ENCODE measurements at regions not wholly inside any gene's neighbourhood (a gene's known extent, or its start where the extent isn't known, plus 50 kb on each side); places are given as distances from the start of the nearest gene placed in this dataset.
"Not testable (repeated sequence)": the region's sequence is repeated elsewhere in the genome, so short reads cannot be mapped to it uniquely, and the experiment has no call there.

DNA sequence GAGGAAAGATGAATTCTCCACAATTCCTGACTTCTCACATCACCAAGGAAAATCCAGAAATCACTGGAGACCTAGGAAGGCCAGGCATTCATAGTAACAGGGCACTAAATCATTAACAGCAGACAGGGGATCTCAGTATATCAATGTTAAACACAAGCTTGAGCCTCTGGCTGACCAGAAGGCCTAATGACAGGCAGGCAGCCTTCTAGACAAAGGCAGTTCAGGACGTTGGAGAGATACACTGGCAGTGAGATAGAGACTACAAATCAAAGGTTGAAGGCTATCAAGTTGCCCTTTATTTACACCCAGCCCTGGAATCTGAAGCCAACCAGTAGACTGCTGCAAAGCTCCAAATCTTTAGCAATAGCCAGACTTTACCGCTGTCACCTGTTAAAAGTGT, 422.8 kb upstream of the CCL2 start:
- no peak for ATAC-seq
- intact Hi-C loops (cut with DNase I) = no loop called here
- DNase-seq (ENCODE audit: low spot score) = no peak

DNA sequence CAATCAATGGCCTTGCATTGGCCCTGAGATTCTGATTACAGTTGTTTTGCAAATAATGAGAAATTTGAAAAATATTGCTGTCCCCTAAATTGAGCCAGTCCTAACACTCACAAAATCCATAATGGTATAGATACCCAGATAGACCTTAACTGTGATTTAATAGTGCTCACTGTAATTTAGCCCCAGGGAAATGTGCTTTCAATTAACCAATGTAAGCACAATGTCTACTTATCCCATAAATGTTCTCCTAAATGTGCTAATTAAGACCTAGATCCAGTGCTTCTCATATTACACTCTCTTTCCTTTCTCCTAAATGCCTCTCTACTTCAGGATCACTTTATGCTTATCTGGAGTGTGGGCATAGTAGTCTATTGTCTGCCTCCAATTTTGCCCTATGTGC, 417.8 kb upstream of the CCL2 start:
- ATAC-seq (no peak), DNase-seq (ENCODE audit: low spot score) (no peak)
- intact Hi-C loops (cut with DNase I) = no loop called here

DNA sequence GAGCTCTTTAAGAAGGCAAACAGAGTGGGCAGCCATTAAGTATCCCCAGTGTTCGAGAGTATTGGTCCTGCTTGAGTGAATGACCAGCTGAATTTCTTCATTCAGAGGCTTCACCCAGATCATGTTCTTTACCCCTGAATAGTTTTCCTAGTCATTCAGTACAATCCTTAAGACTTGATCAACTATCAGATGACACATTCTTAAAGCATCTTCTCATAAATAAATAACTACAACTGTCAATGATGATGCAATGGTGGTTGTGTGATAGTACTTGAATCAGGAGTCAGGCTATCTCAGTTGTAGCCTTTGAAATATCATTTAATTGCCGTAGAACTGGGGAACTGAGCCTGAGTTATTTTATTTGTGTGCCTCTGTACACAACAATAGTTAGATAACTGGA, 416.8 kb upstream of the CCL2 start:
- DNase-seq (ENCODE audit: low spot score) (no peak), ATAC-seq (no peak)
- intact Hi-C loops (cut with DNase I) = no loop called here

DNA sequence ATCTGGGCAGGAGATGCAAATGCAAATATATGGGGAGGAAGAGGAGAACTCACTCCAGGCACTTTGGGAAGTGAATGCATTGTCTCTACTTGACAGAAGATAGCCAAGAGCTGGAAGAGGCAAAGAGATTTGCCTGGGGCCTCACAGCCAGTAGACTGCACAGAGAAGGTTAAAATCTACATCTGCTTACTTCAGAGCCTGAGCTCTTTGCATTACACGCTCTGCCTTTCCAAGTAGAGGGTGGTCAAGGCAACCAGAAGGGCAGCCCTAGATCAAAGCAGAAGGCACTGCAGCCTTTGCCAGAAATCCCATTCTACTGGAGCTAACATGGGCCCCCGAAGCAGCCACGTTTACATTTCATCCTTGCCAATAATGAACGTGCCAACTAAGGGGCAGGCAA, 407.2 kb upstream of the CCL2 start:
- intact Hi-C loops (cut with DNase I) = no loop called here
- ATAC-seq = no peak
- no peak for DNase-seq (ENCODE audit: low spot score)

DNA sequence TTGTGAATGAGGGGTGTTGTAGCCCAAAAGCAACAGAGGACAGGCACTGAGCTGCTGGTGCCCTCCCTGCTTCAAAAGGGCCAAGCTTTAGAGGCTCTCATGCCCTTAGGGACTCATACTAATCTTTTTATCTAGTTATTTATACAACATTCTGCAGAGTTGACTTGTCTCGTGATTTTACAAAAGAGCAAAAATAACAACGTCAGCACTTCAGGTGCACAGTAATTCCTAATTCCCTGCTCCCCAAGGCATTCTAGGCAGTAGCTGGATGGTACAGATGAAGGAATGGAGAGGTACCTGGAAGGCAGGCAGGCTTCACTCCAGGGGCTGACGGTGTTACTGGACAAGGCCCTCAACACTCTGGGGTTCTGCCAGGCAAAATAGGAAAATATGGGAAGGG, 406.7 kb upstream of the CCL2 start:
- ATAC-seq = no peak
- intact Hi-C loops (cut with DNase I) = no loop called here
- DNase-seq (ENCODE audit: low spot score) = no peak

DNA sequence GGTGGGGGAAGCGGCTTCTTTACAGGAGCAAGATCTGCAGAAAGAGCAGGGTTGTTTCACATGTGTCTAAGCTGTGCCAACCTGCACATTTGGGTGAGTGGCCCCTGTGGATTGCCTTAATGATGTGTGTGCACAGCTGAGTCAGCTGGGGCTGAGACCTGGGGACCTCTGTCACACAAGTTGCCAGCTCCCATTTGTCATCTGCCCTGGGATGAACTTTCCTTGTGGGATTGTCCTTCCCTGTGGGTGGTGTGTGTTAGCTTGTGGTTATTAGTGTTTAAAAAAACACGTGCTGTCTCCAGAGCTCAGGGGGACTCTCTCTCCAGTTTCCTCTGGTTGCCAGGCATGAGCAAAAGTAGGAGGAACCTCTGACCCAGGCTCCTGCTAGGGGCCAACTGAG, 400.5 kb upstream of the CCL2 start:
- ATAC-seq (no peak), DNase-seq (ENCODE audit: low spot score) (no peak)
- intact Hi-C loops (cut with DNase I) = no loop called here

DNA sequence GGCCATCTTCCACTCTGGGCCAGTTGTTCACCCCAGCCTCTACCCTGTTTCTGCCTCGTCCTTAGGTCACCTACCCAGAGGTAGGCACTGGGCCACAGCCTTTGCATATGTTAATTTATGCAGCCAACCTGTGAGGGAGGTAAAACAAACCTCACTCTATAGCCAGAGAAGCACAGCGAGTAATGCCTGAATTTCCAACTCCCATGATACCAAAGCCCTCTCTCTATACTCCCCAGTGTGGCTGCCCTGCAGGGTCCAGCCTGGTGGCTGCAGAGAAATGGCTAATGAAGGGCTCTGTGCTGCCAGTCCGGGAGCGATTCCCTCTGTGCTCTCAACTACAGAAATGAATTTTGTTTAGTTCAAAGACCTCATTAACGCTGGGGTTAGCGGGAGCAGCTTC, 397.0 kb upstream of the CCL2 start:
- DNase-seq (ENCODE audit: low spot score) (no peak), ATAC-seq (no peak)
- intact Hi-C loops (cut with DNase I) = no loop called here

DNA sequence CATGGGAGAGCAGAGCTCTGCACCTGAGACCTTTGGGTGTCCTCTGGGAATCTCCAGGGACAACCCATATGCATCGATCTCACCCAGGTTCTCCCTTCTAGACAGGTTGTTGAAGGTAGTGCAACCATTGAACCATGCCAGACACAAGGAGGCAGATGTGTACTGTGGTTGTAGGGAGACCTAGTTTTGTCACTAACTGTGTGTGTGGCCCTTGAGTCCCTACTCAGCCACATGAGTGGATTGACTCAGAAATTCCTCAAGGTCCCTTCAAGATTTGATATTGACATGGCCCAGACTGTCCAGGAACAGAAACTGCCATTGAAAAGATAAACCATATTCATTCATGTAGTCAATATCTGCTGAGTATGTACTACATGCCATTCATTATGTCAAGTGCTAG, 396.4 kb upstream of the CCL2 start:
- intact Hi-C loops (cut with DNase I) = no loop called here
- ATAC-seq (no peak), DNase-seq (ENCODE audit: low spot score) (no peak)

DNA sequence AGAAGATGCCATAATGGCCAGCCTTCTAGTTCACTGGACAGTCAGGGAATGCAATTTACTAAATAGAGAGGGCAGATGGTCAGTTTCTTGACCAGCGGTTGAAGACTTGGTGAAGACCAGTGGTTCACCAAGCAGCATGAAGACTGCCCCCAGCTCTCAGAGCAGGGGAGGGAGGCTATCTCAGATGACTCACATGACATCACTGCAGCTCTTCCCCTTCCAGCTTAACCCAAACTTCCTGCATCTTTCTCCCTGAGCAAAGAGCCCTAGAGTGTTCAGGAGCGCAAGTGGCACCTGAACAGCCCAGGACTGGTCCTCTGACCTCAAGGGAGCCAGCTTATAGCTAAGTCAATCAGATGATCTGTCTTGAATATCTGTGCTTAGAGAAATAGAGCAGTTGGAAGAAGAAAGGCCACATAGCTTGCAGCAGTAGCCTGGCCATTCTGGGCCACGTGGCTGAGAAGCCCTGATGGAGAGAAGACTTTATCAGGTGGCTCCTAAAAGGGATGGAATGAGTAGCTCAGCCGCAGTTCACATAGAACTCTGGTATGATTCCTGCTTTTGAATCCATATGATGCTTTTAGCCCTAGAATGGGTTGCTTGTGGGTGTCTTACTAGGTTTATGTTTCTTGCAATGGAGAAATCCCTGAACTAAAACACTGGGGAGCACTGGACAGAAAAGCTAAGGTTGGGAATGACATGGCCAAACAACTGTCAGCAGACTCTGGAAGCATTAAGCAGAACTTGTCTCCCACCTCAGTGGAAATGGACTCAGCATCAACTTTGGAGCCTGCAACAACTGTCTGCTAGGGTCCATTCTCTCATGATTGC, 392.1 kb upstream of the CCL2 start:
- DNase-seq (ENCODE audit: low spot score) (no peak), ATAC-seq (no peak)
- intact Hi-C loops (cut with DNase I) = no loop called here

DNA sequence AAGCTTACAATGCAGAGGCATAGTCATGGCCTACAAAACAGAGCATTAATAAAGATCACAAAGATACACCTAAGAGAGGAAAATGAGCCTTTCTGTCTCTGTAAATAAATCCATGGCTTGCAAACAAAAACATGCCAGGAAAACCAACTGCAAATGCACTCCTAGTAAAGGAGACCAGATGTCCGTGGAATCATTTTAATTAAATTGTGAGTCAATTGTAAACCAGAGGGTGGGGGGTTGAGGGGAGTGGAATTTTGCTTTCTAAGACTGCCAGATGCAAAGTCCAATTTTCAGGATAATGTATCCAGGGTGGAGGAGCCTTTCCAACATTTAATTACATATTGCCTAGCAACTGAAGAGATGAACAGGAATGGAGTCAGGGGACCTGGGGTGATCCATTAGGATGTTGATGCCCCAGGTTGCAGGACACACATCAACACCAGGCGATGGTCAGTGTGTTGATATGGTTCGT, 390.3 kb upstream of the CCL2 start:
- ATAC-seq (no peak), DNase-seq (ENCODE audit: low spot score) (no peak)
- intact Hi-C loops (cut with DNase I) = no loop called here

DNA sequence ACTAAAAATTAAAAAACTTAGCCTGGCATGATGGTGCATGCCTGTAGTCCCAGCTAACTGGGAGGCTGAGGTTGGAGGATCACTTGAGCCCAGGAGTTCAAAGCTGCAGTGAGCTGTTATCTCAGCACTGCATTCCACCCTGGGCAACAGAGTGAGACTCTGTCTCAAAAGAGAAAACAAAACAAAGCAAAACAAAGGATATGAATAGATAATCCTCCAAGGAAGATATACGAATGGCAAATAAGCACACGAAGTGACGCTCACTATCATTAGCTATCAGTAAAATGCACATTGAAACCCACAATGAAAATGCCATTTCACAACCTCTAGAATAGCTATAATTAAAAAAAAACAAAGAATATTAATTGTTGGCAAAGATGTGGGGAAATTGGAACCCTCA, 386.2 kb upstream of the CCL2 start:
- intact Hi-C loops (cut with DNase I) = no loop called here
- no peak for DNase-seq (ENCODE audit: low spot score)
- no peak for ATAC-seq

DNA sequence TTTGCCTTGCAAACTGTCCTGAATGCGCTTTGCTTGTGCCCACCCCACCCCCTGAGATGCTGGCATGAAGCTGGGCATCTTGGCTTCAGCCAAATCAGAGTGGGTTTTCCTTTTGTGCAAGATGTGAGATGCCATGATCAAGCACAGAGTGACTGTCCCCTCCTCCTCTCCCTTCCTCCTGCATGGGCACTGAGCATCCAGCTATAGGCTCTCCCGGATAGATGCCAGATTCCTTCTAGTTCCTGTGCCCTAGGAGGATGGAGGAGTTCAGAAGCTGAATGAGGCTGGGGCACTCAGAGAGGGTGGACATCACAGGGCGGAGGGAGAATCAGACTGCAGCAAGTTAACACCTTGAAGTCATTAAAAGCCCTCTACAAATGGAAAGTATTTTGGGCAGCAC, 384.1 kb upstream of the CCL2 start:
- ATAC-seq = no peak
- intact Hi-C loops (cut with DNase I) = no loop called here

DNA sequence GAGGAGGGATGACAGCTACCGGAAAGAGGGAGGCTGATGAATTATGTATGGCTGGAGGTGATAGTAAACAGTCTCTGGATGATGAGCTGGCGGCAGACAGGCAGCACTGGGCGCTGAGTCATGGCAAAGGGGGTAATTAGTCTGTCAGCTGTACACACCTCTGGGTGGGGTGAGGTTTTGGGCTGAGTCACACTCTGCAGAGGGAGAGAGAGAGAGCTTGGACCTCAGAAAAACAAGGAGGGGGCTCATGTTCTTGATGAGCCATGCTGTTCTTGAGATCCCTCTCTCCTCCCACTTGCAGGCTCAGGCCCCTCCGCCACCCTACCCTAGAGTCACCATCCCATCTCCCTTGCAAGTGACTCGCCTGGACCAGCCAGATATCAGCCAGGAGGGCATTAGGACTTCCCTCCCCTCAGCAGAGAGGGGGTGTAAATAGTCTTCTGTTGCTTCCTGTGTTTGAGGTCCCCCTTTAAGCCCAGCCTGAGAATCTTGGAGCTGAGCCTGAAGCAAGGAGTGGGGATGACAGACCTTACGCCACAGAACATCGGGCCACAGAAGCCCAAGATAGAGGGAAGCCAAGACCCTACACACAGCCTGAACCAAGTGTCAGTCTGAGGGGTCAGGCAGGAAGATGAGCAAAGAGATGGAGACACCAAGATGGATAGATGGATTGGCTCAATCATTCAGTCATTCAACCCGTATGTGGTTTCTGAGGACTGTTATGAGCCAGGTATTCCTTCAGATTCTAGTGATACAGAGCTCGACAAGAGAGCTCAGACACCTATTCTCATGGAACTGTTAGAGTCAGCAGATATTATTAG, 383.2 kb upstream of the CCL2 start:
- intact Hi-C loops (cut with DNase I) = no loop called here
- ATAC-seq (no peak), DNase-seq (ENCODE audit: low spot score) (no peak)

More for the DNA sequence above, 384.1 kb upstream of the CCL2 start:
- no peak for DNase-seq (ENCODE audit: low spot score)

DNA sequence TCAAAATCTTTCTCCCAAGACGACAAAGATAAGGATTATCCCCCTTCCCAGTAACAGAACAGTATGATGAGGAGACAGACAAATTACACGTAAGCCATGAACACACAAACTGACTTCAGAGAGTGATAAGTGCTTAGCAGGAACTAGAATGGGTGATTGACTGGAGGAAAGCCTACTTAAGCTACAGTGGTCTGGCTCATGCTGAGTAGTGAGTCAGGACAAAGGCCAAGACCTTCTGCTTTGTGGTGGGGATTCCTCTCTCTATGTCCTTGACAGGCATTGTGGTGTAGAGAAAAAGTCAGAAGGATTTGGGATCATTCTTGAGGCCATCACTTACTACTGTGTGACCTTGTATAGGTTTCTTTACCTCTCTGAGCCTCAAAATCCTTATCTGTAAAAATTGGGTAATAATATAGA, 381.9 kb upstream of the CCL2 start:
- ATAC-seq (no peak), DNase-seq (ENCODE audit: low spot score) (no peak)
- intact Hi-C loops (cut with DNase I) = no loop called here

DNA sequence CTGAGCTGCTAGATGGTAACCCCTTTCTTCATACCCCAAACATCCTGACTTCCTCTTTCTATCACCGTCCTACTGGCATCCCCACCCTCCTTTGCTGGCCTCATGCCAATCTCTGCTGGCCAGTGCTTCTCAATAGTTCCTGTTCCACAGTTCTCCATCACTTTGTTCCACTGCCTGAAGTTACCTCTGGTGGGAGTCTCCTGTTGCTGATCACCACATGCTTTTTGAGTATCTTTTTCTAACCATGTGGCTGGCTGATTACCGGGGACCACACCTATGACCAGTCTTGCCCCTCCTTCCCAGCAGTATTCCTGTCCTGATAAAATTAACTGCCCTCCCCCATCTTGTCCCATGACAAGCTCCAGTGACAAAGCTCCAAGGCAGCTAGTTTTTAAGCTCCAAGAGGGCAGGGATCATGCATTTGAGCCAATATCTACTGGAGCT, 380.4 kb upstream of the CCL2 start:
- intact Hi-C loops (cut with DNase I) = no loop called here

DNA sequence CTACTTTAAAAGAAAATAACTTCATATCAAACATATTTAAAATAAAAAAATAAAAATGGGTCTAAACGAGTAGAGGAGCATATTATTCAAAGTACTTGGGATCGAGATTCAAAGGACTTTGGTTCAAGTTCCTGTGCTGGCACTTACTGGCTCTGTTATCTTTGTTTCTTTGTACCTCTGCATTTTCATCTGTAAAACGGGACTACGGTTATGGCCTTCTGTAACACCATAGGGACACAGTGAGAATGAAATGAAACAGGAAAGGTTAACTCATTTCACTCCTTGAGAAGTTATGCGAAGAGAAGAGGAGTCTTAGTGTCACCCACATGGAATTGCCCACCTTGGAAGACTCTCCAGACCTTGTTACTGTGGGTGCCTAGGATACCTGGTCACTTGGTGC, 379.1 kb upstream of the CCL2 start:
- DNase-seq (ENCODE audit: low spot score) (no peak), ATAC-seq (no peak)

More for the DNA sequence above, 380.4 kb upstream of the CCL2 start:
- DNase-seq (ENCODE audit: low spot score) (no peak), ATAC-seq (no peak)

DNA sequence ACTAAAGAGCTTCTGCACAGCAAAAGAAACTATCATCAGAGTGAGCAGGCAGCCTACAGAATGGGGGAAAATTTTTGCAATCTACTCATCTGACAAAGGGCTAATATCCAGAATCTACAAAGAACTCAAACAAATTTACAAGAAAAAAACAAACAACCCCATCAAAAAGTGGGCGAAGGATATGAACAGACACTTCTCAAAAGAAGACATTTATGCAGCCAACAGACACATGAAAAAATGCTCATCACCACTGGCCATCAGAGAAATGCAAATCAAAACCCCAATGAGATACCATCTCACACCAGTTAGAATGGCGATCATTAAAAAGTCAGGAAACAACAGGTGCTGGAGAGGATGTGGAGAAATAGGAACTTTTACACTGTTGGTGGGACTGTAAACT, 372.8 kb upstream of the CCL2 start:
- intact Hi-C loops (cut with DNase I); DNase-seq (ENCODE audit: low spot score); ATAC-seq: not testable (repeated sequence)

More for the DNA sequence above, 379.1 kb upstream of the CCL2 start:
- intact Hi-C loops (cut with DNase I) = no loop called here

DNA sequence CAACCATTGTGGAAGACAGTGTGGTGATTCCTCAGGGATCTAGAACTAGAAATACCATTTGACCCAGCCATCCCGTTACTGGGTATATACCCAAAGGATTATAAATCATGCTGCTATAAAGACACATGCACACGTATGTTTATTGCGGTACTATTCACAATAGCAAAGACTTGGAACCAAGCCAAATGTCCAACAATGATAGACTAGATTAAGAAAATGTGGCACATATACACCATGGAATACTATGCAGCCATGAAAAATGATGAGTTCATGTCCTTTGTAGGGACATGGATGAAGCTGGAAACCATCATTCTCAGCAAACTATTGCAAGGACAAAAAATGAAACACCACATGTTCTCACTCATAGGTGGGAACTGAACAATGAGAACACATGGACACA, 372.4 kb upstream of the CCL2 start:
- intact Hi-C loops (cut with DNase I); DNase-seq (ENCODE audit: low spot score); ATAC-seq: not testable (repeated sequence)

DNA sequence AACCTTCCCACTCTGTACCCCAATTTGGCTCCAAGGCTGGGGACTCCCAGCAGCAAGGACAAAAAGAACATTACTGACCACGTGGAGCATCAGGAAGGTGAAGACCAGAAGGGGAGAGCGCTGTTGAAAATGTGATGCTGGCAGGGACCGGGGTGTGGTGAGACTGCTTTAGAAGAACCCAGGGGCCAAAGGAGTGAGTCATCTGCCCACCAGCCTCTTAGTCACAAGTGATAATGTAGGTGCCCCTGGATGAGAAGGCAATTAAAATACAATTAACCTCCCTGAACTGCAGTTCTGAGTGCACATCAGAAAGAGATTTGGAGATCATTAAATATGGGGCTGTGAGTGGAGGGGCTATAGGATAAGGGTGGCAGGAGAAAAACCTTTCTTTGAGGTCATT, 366.6 kb upstream of the CCL2 start:
- DNase-seq (ENCODE audit: low spot score) (no peak), ATAC-seq (no peak)
- intact Hi-C loops (cut with DNase I) = no loop called here

DNA sequence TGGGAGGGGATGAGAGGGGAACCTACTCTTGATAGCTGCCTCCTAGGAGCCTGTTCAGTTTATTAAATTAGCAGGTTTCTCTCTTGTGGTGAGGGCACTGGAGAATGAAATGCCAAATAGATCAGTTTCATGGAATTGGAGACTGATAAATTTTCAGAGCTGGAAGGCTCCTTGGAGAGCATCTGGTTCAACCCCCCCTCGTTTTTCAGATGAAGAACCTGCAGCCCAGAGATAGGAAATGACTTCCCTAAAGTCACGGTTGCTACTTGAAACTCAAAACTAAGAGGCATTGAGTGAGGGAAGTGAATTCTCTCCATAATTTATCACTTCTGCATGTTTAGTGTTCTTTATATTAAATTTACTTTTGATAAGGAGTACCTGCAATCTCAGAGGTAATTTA, 366.0 kb upstream of the CCL2 start:
- no peak for ATAC-seq

More for the DNA sequence above, 366.0 kb upstream of the CCL2 start:
- DNase-seq (ENCODE audit: low spot score) = no peak
- intact Hi-C loops (cut with DNase I) = no loop called here
